ENCODE measurements at regions not wholly inside any gene's neighbourhood (a gene's known extent, or its start where the extent isn't known, plus 50 kb on each side); places are given as distances from the start of the nearest gene placed in this dataset.

DNA sequence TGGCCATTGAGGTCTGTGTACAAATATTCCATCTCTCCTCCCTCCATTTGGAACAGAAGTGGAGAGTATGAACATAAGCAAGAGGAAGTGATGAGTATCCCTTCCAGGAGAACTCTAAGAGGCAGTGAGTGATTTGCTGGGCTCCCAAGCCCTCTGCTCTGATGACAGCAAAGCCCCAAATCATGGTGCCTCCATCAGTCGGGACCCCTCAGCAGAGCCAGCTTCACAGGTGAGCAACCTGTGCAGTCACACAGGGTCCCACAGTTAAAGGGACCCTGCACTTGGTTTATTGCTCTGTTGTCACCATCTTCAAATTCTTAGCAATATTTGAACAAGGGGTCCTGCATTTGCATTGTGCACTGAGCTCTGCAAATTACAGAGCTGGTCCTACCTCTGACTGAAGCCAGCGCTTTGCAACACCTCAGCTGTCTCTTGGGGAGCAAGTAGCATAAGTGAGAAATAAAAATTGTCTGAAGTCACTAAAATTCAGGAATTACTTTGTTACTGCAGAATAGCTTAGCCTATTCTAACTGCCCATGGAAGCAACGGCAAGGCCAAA is 466.4 kb downstream of the MN1 start:
- no peak overlapping the region for H2BK5ac ChIP-seq (ENCODE audit: insufficient read length, low read length)
- no peak overlapping the region for H4K91ac ChIP-seq (ENCODE audit: insufficient read length, low read depth, low read length)
- H4K20me1 ChIP-seq (ENCODE audit: control insufficient read depth, insufficient read depth, insufficient read length), result no peaks in the 10 kb centered on the region
- no peak overlapping the region for H2BK15ac ChIP-seq (ENCODE audit: low read depth, low read length)
- H3K9ac ChIP-seq (ENCODE audit: extremely low read depth, insufficient read length, low read length), result no peak overlapping the region
- Mint-ChIP-seq H3K4me3 (no peak overlapping the region), H3K27me3 (ENCODE audit: low read depth) (peaks cover 27% of the 10 kb centered on the region), H3K9me3 (no peaks in the 10 kb centered on the region; a peak in 1 of 5 replicates), H3K4me1 (peaks cover 19 to 20% of the 10 kb centered on the region in 2 experiments), H3K36me3 (ENCODE audit: insufficient read depth in 1 of 3, low read depth in 3 of 3) (no peaks in the 10 kb centered on the region), H3K27ac (no peak overlapping the region)
- H3K23me2 ChIP-seq (ENCODE audit: insufficient read length, low read depth, low read length, poor library complexity, severe bottlenecking), result no peaks in the 10 kb centered on the region
- H2BK12ac ChIP-seq (ENCODE audit: insufficient read length, low read depth, low read length), result no peak overlapping the region
- H3K27me3 ChIP-seq (ENCODE audit: insufficient read depth, low read length), result no peaks in the 10 kb centered on the region
- no peak overlapping the region for H4K8ac ChIP-seq (replicated peaks; ENCODE audit: insufficient read length, low read depth, low read length)
- H2AFZ ChIP-seq (ENCODE audit: low read length), result no peak overlapping the region
- no peak overlapping the region for H2AK5ac ChIP-seq (ENCODE audit: insufficient read length, low read length)
- no peak overlapping the region for H2BK120ac ChIP-seq (ENCODE audit: low read depth, low read length, poor library complexity, severe bottlenecking)
- no peaks in the 10 kb centered on the region for H3K79me1 ChIP-seq (ENCODE audit: insufficient read depth, low read depth, low read length, poor library complexity, severe bottlenecking)
- H3T11ph ChIP-seq (ENCODE audit: low read length), result no peak overlapping the region
- no peaks in the 10 kb centered on the region for H3K79me2 ChIP-seq (ENCODE audit: insufficient read depth, low read length)
- no peak overlapping the region for H4K5ac ChIP-seq (ENCODE audit: insufficient read length, low read depth, low read length)
- no peak overlapping the region for H3K4ac ChIP-seq (ENCODE audit: low read depth, low read length)
- no peaks in the 10 kb centered on the region for H3K9me3 ChIP-seq (ENCODE audit: control insufficient read depth, low read depth, low read length)
- H3K23ac ChIP-seq (ENCODE audit: insufficient read length, low read depth, low read length), result no peak overlapping the region
- H3K4me2 ChIP-seq (ENCODE audit: insufficient read depth, insufficient read length, low read length), result no peak overlapping the region
- no CpG with 5 or more reads among the region's 3 CpGs for WGBS (ENCODE audit: extremely low coverage, insufficient read length, low lambda C conversion rate)
- H3K56ac ChIP-seq (ENCODE audit: insufficient read length, low read depth, low read length), result no peak overlapping the region
- H3K27ac ChIP-seq (ENCODE audit: insufficient read length, low read depth, low read length), result no peak overlapping the region
- H3K14ac ChIP-seq (ENCODE audit: insufficient read depth, low read length), result no peak overlapping the region
- H2BK20ac ChIP-seq (ENCODE audit: low read depth, low read length, poor library complexity, severe bottlenecking), result no peak overlapping the region
- no peak for DNase-seq
- TF ChIP-seq, protein P1, sequence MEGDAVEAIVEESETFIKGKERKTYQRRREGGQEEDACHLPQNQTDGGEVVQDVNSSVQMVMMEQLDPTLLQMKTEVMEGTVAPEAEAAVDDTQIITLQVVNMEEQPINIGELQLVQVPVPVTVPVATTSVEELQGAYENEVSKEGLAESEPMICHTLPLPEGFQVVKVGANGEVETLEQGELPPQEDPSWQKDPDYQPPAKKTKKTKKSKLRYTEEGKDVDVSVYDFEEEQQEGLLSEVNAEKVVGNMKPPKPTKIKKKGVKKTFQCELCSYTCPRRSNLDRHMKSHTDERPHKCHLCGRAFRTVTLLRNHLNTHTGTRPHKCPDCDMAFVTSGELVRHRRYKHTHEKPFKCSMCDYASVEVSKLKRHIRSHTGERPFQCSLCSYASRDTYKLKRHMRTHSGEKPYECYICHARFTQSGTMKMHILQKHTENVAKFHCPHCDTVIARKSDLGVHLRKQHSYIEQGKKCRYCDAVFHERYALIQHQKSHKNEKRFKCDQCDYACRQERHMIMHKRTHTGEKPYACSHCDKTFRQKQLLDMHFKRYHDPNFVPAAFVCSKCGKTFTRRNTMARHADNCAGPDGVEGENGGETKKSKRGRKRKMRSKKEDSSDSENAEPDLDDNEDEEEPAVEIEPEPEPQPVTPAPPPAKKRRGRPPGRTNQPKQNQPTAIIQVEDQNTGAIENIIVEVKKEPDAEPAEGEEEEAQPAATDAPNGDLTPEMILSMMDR (conservative IDR thresholded peaks at IDR 0.05), result no peak
- H3K18ac ChIP-seq (ENCODE audit: insufficient read length, low read depth, low read length), result no peak overlapping the region
- no peaks in the 10 kb centered on the region for H3K4me1 ChIP-seq (ENCODE audit: insufficient read depth, low read length)
